Panc1 (cell line): ENCODE measurements at regions not wholly inside any gene's neighbourhood (a gene's known extent, or its start where the extent isn't known, plus 50 kb on each side); places are given as distances from the start of the nearest gene placed in this dataset.

Source experiments
- ATAC-seq: fragments of 200-7000 bp; cut with Tn5 transposase; 2 replicates; pipeline ENCODE4 v1.9.1; 2020; ENCODE audit warnings: mild to moderate bottlenecking, moderate library complexity
- BruUV-seq: library from RNA; stranded (reverse); fragments of 400-500 nt; replicated peaks from 2 replicates; lab custom pipeline; 2021; lab: Mats Ljungman, UMichigan
- CTCF ChIA-PET: fragments of 300-600 bp; sonication (Branson Sonifier 250); formaldehyde crosslinking; loops from one replicate; lab custom pipeline; 2022; ENCODE audit warnings: antibody characterized with exemption; lab: Charles Lee
- POLR2A ChIA-PET: fragments of 300-600 bp; sonication (Branson Sonifier 250); formaldehyde crosslinking; loops from one replicate; lab custom pipeline; 2022; ENCODE audit warnings: antibody characterized with exemption; lab: Charles Lee
- DNase-seq: peaks from one replicate; pipeline ENCODE4 v3.0.0-alpha.2; 2010; ENCODE audit warnings: low read depth, low spot score
- H3K27ac ChIP-seq: 2 replicates; pipeline ENCODE4 v1.5.1; 2011; ENCODE audit warnings: mild to moderate bottlenecking, low read length, inconsistent platforms
- H3K27me3 ChIP-seq: fragments of 200-500 bp; sonication (Bioruptor generic); 2 replicates; pipeline ENCODE4 v1.6.0; 2014; ENCODE audit warnings: low read length, inconsistent platforms; ENCODE audit not compliant: control insufficient read depth, insufficient read depth
- H3K36me3 ChIP-seq: fragments of 200-500 bp; sonication (Bioruptor generic); 2 replicates; pipeline ENCODE4 v1.5.1; 2014; ENCODE audit warnings: inconsistent platforms, mild to moderate bottlenecking, low read length, moderate library complexity; ENCODE audit not compliant: control insufficient read depth, insufficient read depth
- H3K4me1 ChIP-seq: 2 replicates; pipeline ENCODE4 v1.5.1; 2011; ENCODE audit warnings: inconsistent platforms, mild to moderate bottlenecking, low read length, moderate library complexity; ENCODE audit not compliant: control insufficient read depth, insufficient read depth
- H3K4me3 ChIP-seq, 2 experiments: 2 replicates each; pipeline ENCODE4 v1.5.1; 2011 to 2012; ENCODE audit warnings: low read depth in 2 of 2, low read length in 2 of 2, mild to moderate bottlenecking in 2 of 2, inconsistent platforms in 1 of 2, moderate library complexity in 1 of 2
- H3K9me3 ChIP-seq: fragments of 200-500 bp; sonication (Bioruptor generic); 2 replicates; pipeline ENCODE4 v1.5.1; 2014; ENCODE audit warnings: low read depth, mild to moderate bottlenecking, inconsistent platforms, low read length, moderate library complexity; ENCODE audit not compliant: control insufficient read depth, insufficient read depth
- POLR2AphosphoS5 ChIP-seq: IDR thresholded peaks from 2 replicates; pipeline ENCODE4 v1.6.1; 2012; ENCODE audit warnings: mild to moderate bottlenecking, low read depth, low read length, moderate library complexity
- SIN3A ChIP-seq: IDR thresholded peaks from 2 replicates; pipeline ENCODE4 v1.6.1; 2012; ENCODE audit warnings: low read depth, mild to moderate bottlenecking, low read length, moderate library complexity, borderline replicate concordance; ENCODE audit not compliant: insufficient read depth
- TCF7L2 ChIP-seq: IDR thresholded peaks from 2 replicates; pipeline ENCODE4 v1.6.1; 2011; ENCODE audit warnings: mild to moderate bottlenecking, low read depth, low read length, inconsistent platforms
- in situ Hi-C: cut with HindIII; loops from 2 replicates; pipeline ENCODE4 v1.10.0; 2016; ENCODE audit warnings: low sequenced_read_pairs, low pct_unique_long_range_greater_than_20kb
- intact Hi-C: fragments of 100-400 bp; cut with micrococcal nuclease; formaldehyde crosslinking; loops from one replicate; pipeline ENCODE4 v1.10.0; 2022; ENCODE audit not compliant: unreplicated experiment
- TF ChIP-seq, protein P1 (sequence below): fragments of 450-650 bp; IDR thresholded peaks from 2 replicates; pipeline ENCODE4 v1.5.1; 2017; ENCODE audit warnings: mild to moderate bottlenecking
- TF ChIP-seq, protein P2 (sequence below), 2 experiments: IDR thresholded peaks; 2 replicates each; pipeline ENCODE4 v1.6.1; 2011 to 2012; ENCODE audit warnings: low read depth in 2 of 2, control low read depth in 1 of 2, low read length in 1 of 2, mild to moderate bottlenecking in 1 of 2, moderate library complexity in 1 of 2; ENCODE audit not compliant: insufficient read depth in 1 of 2

DNA sequence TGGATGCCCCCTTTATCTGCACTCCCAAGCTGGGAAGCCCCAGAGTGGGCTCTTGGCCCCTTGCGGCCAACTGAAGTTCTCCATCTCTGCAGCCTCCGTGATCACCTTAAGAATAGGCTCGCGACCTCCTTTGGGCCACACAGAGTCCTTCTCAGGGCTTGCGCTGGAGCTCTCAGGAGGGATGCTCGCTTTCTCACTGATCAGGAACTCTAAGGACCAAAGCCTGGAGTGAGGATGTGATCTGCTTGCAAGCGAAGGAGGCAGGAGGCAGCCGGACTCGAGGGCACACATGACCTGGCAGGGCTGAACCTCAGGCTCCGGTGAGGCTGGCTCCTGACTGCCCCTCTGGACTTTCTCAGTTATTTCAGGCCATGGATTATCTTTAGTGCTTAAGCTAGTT lies 192.1 kb upstream of the MKI67 start:
- intact Hi-C loops: no loop called here

DNA sequence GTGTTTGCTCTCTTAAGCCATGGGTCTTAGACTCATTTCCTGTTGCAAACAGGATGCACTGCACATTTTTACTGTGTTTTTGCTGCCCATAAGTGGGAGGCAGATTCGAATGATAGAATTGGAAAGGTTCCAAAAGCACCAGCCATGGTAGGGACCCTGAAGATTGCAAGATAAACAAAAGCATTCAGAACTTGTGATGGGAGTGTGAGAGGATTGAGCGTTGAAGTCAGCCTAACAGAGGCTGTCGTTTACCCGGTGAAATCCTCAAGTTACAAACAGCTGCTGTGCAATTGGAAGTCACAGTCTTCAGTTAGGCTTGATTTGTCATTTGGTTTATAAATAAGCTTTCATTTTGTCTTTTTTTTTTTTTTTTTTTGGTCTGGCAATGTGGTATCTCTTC lies 192.7 kb upstream of the MKI67 start:
- Histone ChIP-seq H3K36me3 (no peaks in the 10 kb centered on the region), H3K27ac (no peak overlapping the region), H3K9me3 (no peaks in the 10 kb centered on the region), H3K4me3 (no peak overlapping the region), H3K4me1 (no peaks in the 10 kb centered on the region), H3K27me3 (peaks cover 8% of the 10 kb centered on the region; the same call in 1 of the 2 replicates)
- ChIA-PET CTCF (no interaction called here), POLR2A (no interaction called here)
- TF ChIP-seq, protein P1, sequence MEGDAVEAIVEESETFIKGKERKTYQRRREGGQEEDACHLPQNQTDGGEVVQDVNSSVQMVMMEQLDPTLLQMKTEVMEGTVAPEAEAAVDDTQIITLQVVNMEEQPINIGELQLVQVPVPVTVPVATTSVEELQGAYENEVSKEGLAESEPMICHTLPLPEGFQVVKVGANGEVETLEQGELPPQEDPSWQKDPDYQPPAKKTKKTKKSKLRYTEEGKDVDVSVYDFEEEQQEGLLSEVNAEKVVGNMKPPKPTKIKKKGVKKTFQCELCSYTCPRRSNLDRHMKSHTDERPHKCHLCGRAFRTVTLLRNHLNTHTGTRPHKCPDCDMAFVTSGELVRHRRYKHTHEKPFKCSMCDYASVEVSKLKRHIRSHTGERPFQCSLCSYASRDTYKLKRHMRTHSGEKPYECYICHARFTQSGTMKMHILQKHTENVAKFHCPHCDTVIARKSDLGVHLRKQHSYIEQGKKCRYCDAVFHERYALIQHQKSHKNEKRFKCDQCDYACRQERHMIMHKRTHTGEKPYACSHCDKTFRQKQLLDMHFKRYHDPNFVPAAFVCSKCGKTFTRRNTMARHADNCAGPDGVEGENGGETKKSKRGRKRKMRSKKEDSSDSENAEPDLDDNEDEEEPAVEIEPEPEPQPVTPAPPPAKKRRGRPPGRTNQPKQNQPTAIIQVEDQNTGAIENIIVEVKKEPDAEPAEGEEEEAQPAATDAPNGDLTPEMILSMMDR: no peak
- TF ChIP-seq TCF7L2: no peak
- TF ChIP-seq, protein P2, sequence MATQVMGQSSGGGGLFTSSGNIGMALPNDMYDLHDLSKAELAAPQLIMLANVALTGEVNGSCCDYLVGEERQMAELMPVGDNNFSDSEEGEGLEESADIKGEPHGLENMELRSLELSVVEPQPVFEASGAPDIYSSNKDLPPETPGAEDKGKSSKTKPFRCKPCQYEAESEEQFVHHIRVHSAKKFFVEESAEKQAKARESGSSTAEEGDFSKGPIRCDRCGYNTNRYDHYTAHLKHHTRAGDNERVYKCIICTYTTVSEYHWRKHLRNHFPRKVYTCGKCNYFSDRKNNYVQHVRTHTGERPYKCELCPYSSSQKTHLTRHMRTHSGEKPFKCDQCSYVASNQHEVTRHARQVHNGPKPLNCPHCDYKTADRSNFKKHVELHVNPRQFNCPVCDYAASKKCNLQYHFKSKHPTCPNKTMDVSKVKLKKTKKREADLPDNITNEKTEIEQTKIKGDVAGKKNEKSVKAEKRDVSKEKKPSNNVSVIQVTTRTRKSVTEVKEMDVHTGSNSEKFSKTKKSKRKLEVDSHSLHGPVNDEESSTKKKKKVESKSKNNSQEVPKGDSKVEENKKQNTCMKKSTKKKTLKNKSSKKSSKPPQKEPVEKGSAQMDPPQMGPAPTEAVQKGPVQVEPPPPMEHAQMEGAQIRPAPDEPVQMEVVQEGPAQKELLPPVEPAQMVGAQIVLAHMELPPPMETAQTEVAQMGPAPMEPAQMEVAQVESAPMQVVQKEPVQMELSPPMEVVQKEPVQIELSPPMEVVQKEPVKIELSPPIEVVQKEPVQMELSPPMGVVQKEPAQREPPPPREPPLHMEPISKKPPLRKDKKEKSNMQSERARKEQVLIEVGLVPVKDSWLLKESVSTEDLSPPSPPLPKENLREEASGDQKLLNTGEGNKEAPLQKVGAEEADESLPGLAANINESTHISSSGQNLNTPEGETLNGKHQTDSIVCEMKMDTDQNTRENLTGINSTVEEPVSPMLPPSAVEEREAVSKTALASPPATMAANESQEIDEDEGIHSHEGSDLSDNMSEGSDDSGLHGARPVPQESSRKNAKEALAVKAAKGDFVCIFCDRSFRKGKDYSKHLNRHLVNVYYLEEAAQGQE (IDR thresholded peaks at IDR 0.05; ENCODE audit: insufficient read depth in 1 of 2, low read depth in 2 of 2, low read length in 1 of 2): no peak
- TF ChIP-seq POLR2AphosphoS5: no peak
- no peak for TF ChIP-seq SIN3A
- DNase-seq (no peak), ATAC-seq (no peak)
- in situ Hi-C loops (no loop called here), intact Hi-C loops (no loop called here)
- BruUV-seq: no TSS peak

More for the DNA sequence above, 192.1 kb upstream of the MKI67 start:
- Histone ChIP-seq H3K4me3 (no peak overlapping the region), H3K27me3 (peaks cover 9% of the 10 kb centered on the region; the same call in 1 of the 2 replicates), H3K27ac (no peak overlapping the region), H3K36me3 (no peaks in the 10 kb centered on the region), H3K9me3 (no peaks in the 10 kb centered on the region), H3K4me1 (no peaks in the 10 kb centered on the region)
- ChIA-PET CTCF (no interaction called here), POLR2A (no interaction called here)
- no peak for TF ChIP-seq SIN3A
- no peak for TF ChIP-seq TCF7L2
- TF ChIP-seq, protein P2 (IDR thresholded peaks at IDR 0.05; ENCODE audit: insufficient read depth in 1 of 2, low read depth in 2 of 2, low read length in 1 of 2): no peak
- no peak for TF ChIP-seq POLR2AphosphoS5
- TF ChIP-seq, protein P1: no peak
- in situ Hi-C loops: no loop called here
- DNase-seq (no peak), ATAC-seq (no peak)
- no TSS peak for BruUV-seq
